GM12864 (cell line): ENCODE measurements at regions not wholly inside any gene's neighbourhood (a gene's known extent, or its start where the extent isn't known, plus 50 kb on each side); places are given as distances from the start of the nearest gene placed in this dataset.

Experiments used
- DNase-seq: peaks from one replicate; pipeline ENCODE4 v3.0.0-alpha.2; 2011; ENCODE audit warnings: low read depth
- H3K4me3 ChIP-seq: 2 replicates; pipeline ENCODE4 v1.5.1; 2011; ENCODE audit warnings: mild to moderate bottlenecking, low read depth, low read length, control low read depth
- TF ChIP-seq, protein P1 (sequence below): IDR thresholded peaks from 2 replicates; pipeline ENCODE4 v1.5.1; 2011; ENCODE audit warnings: low read depth, mild to moderate bottlenecking, moderate library complexity, low read length, control low read depth, inconsistent platforms; ENCODE audit errors: missing control alignments

DNA sequence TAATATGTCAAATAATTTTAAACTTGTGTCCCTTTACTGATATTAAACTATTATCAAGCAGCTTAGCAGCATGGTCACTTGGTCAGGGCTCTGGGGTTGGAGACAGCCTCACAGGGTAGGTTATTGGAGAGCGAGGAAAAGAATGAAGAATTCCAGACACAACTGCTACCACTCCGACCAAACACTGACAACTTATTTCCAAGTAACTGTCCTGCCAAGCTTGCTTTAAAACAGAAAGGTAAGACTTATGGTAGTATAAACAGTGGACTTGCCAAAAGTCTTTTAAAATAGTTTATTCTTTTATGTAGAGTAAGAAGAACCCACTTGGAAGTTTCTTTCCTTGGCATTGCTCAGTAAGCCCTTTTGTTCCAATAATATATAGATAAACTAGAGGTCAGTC, 364.1 kb downstream of the DEPDC1B start:
- no peak overlapping the region for H3K4me3 ChIP-seq
- TF ChIP-seq, protein P1, sequence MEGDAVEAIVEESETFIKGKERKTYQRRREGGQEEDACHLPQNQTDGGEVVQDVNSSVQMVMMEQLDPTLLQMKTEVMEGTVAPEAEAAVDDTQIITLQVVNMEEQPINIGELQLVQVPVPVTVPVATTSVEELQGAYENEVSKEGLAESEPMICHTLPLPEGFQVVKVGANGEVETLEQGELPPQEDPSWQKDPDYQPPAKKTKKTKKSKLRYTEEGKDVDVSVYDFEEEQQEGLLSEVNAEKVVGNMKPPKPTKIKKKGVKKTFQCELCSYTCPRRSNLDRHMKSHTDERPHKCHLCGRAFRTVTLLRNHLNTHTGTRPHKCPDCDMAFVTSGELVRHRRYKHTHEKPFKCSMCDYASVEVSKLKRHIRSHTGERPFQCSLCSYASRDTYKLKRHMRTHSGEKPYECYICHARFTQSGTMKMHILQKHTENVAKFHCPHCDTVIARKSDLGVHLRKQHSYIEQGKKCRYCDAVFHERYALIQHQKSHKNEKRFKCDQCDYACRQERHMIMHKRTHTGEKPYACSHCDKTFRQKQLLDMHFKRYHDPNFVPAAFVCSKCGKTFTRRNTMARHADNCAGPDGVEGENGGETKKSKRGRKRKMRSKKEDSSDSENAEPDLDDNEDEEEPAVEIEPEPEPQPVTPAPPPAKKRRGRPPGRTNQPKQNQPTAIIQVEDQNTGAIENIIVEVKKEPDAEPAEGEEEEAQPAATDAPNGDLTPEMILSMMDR: no peak

DNA sequence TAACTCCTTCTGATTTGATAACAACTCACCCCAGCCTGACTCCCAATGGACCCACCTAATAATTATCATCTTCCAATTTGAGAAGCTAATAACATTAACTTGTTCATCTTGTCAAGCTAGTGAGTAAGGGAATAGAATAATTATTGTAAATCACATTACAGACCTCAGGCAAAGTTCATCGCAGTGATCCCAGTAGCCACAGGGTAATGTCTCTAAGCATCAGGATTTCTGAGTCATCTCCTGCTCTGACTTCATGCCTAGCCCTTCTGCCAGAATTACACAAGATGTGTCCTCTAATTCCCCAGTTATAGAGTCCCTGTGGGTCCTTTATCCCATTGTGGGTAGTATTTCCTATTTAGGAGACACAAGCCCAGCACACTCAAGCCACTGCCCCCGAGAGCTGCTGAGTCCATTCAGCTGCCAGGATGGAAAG, 365.7 kb downstream of the DEPDC1B start:
- no peak overlapping the region for H3K4me3 ChIP-seq
- DNase-seq: no peak
- TF ChIP-seq, protein P1: no peak

More for the DNA sequence above, 364.1 kb downstream of the DEPDC1B start:
- no peak for DNase-seq

DNA sequence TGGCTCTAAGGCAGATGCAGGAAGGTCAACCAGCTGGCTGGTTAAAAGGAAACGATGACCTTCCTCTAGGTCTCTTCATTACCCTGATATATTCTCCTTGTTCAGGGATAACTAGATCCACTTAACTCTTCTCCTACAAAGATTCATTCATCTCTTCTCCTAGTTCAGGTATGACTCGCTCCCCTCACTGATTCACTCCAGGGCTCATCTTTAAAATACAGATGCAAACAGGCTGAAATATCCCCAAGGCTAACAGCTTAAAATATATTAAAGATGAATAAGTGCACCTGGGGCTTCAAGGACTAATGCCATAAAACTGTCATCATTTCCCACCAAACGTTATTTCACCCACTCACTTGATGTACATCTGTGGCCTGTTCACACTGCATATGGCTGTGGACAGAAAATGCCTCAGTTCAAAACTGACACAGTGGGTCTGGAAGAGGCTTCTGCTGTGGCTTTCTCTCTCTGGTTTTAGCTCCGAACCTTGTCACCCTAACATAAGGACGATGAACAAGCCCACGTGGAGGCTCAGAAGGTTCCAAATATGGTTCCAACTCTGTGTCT, 366.9 kb downstream of the DEPDC1B start:
- no peak overlapping the region for H3K4me3 ChIP-seq
- no peak for DNase-seq
- TF ChIP-seq, protein P1: no peak

- TF ChIP-seq, protein P1: no peak
- no peak overlapping the region for H3K4me3 ChIP-seq
- DNase-seq: no peak
These were observed 367.5 kb downstream of the DEPDC1B start for GRCh38 chr5:60332244-60333004.

- no peak overlapping the region for H3K4me3 ChIP-seq
- no peak for DNase-seq
- TF ChIP-seq, protein P1: no peak
These were observed 369.7 kb downstream of the DEPDC1B start for GRCh38 chr5:60330236-60330635.

DNA sequence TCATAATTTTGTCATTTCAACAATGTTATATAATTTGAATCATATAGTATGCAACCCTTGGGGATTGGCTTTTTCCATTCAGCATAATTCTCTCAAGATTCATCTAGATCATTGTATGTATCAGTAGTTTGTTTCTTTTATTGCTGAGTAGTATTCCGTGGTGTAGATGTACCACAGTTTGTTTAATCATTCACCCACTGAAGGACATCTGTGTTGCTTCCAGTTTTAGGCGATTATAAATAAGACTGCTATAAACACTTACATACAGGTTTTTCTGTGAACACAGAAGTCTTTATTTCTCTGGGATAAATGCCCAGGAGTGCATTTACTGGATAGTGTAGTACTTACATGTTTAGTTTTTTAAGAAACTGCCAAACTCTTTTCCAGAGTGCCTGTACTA, 374.1 kb downstream of the DEPDC1B start:
- no peak overlapping the region for H3K4me3 ChIP-seq
- TF ChIP-seq, protein P1: no peak
- DNase-seq: no peak

DNA sequence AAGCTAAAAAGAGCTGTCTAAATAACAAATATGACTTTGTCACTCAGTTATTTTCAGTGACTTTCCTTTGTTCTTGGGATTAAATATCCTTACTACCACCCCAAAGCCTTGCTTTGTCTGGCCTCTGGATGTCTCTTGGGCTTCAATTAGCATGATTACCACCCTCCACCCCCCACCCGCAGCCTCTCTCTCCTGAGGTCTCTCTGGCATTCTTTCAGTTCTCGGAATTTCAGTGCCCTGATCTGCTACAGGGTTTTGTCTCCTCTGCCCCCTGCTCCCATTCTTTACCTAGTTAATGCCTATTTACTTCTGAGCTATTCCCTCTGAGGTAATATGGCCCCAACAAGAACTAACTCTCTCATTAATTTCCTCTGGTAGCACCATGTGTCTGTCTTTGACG, 376.4 kb downstream of the DEPDC1B start:
- H3K4me3 ChIP-seq: no peak overlapping the region
- no peak for DNase-seq
- TF ChIP-seq, protein P1: no peak
